ENCODE measurements at regions not wholly inside any gene's neighbourhood (a gene's known extent, or its start where the extent isn't known, plus 50 kb on each side); places are given as distances from the start of the nearest gene placed in this dataset.

DNA sequence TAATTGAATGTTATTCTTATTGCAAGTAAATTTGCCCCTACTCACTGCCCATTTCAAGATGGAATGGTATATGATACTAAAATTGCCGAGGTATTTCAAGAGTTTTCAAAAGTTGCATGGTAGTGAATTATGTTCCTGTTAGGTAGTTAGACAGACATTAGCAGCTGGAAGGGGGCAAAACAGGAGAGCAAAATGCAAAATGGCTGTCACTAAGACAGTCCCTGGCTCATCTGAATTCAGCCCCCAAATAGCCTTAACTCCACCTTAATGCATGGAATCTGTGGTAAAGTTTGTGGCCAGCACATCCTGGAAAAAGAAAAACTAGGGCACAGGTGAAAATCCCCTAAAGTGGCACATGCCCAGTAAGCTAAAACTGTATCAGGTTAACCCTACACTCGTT is 894.9 kb downstream of the NXPH1 start:
- no peak overlapping the region for H2AFZ ChIP-seq (ENCODE audit: low read depth, low read length, poor library complexity, severe bottlenecking)
- H3K27ac ChIP-seq (ENCODE audit: low read depth, low read length) = no peak overlapping the region
- no peak overlapping the region for H3K9ac ChIP-seq (ENCODE audit: low read length)
- H3K9me3 ChIP-seq (ENCODE audit: control insufficient read depth in 1 of 2, insufficient read depth in 1 of 2, low read depth in 1 of 2, low read length in 2 of 2) = peaks cover 0 to under 1% of the 10 kb centered on the region in 2 experiments; a peak in 1 of 4 replicates
- no peaks in the 10 kb centered on the region for H3K36me3 ChIP-seq (ENCODE audit: control insufficient read depth in 1 of 2, insufficient read depth in 2 of 2, low read length in 2 of 2)
- H3K79me2 ChIP-seq (ENCODE audit: insufficient read depth, low read length) = no peaks in the 10 kb centered on the region
- H3K4me2 ChIP-seq (ENCODE audit: low read length) = no peak overlapping the region
- no peaks in the 10 kb centered on the region for H4K20me1 ChIP-seq (ENCODE audit: insufficient read depth)
- no TSS peak for BruUV-seq (replicated peaks)
- intact Hi-C loops (cut with micrococcal nuclease) = no loop called here
- CTCF ChIA-PET = no interaction called here
- RAD21 ChIA-PET (ENCODE audit: low non-redundant PET in 1 of 2, low total read pairs in 2 of 2, uncharacterized antibody in 2 of 2, unreplicated experiment in 2 of 2) = no interaction called here
- POLR2A ChIA-PET = no interaction called here
- DNase-seq (ENCODE audit: low read depth, low spot score) = no peak
- no peak overlapping the region for H3K4me3 ChIP-seq (replicated peaks in 1 of 2; ENCODE audit: low read depth in 1 of 2, low read length in 2 of 2)
- TF ChIP-seq, protein P1, sequence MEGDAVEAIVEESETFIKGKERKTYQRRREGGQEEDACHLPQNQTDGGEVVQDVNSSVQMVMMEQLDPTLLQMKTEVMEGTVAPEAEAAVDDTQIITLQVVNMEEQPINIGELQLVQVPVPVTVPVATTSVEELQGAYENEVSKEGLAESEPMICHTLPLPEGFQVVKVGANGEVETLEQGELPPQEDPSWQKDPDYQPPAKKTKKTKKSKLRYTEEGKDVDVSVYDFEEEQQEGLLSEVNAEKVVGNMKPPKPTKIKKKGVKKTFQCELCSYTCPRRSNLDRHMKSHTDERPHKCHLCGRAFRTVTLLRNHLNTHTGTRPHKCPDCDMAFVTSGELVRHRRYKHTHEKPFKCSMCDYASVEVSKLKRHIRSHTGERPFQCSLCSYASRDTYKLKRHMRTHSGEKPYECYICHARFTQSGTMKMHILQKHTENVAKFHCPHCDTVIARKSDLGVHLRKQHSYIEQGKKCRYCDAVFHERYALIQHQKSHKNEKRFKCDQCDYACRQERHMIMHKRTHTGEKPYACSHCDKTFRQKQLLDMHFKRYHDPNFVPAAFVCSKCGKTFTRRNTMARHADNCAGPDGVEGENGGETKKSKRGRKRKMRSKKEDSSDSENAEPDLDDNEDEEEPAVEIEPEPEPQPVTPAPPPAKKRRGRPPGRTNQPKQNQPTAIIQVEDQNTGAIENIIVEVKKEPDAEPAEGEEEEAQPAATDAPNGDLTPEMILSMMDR (IDR thresholded peaks at IDR 0.05 in 2 of 3, conservative IDR thresholded peaks at IDR 0.05 in 1 of 3; ENCODE audit: borderline replicate concordance in 1 of 3, insufficient read depth in 1 of 3, low read depth in 2 of 3, low read length in 2 of 3) = no peak
- TF ChIP-seq ZFX (IDR thresholded peaks at IDR 0.05) = no peak
- TF ChIP-seq POLR2AphosphoS5 (IDR thresholded peaks at IDR 0.05; ENCODE audit: low read depth, low read length) = no peak
- no peak for TF ChIP-seq EGR1 (IDR thresholded peaks at IDR 0.05; ENCODE audit: low read depth)
- no peak for TF ChIP-seq REST (IDR thresholded peaks at IDR 0.05; ENCODE audit: low read depth)
- TF ChIP-seq ELF1 (IDR thresholded peaks at IDR 0.05; ENCODE audit: borderline replicate concordance, low read depth) = no peak
- no peak for ATAC-seq
- H3K9me2 ChIP-seq (ENCODE audit: insufficient read depth) = no peaks in the 10 kb centered on the region
- H3K4me1 ChIP-seq (ENCODE audit: control insufficient read depth in 1 of 2, insufficient read depth in 2 of 2, low read length in 2 of 2) = no peaks in the 10 kb centered on the region
- H3K27me3 ChIP-seq (ENCODE audit: insufficient read depth, low read length) = no peaks in the 10 kb centered on the region
